Hepatocyte (in vitro differentiated cells): ENCODE measurements at regions not wholly inside any gene's neighbourhood (a gene's known extent, or its start where the extent isn't known, plus 50 kb on each side); places are given as distances from the start of the nearest gene placed in this dataset.

ENCODE experiments used
- DNase-seq: peaks from one replicate; pipeline ENCODE4 v3.0.0-alpha.2; 2016; ENCODE audit warnings: low spot score
- H2AFZ ChIP-seq: fragments of 200-600 bp; sonication (generic); 2 replicates; pipeline ENCODE4 v1.6.0; 2016; ENCODE audit warnings: antibody characterized with exemption, mild to moderate bottlenecking
- H3K27ac ChIP-seq: fragments of 200-600 bp; sonication (generic); 2 replicates; pipeline ENCODE4 v1.5.1; 2016; ENCODE audit warnings: mild to moderate bottlenecking
- H3K27me3 ChIP-seq: fragments of 200-600 bp; sonication (generic); 2 replicates; pipeline ENCODE4 v1.6.1; 2016
- H3K36me3 ChIP-seq: fragments of 200-600 bp; sonication (generic); replicated peaks from 2 replicates; pipeline ENCODE4 v1.5.1; 2016; ENCODE audit warnings: low read depth; ENCODE audit not compliant: insufficient read depth
- H3K4me1 ChIP-seq: fragments of 200-600 bp; sonication (generic); 2 replicates; pipeline ENCODE4 v1.5.1; 2016; ENCODE audit warnings: mild to moderate bottlenecking, moderate library complexity; ENCODE audit not compliant: insufficient read depth
- H3K4me2 ChIP-seq: fragments of 200-600 bp; sonication (generic); 2 replicates; pipeline ENCODE4 v1.6.0; 2016
- H3K4me3 ChIP-seq: fragments of 200-600 bp; sonication (generic); 2 replicates; pipeline ENCODE4 v1.5.1; 2016; ENCODE audit warnings: mild to moderate bottlenecking
- H3K79me2 ChIP-seq: fragments of 200-600 bp; sonication (generic); 2 replicates; pipeline ENCODE4 v1.6.0; 2017; ENCODE audit warnings: mild to moderate bottlenecking
- H3K9me2 ChIP-seq: fragments of 200-600 bp; sonication (generic); replicated peaks from 2 replicates; pipeline ENCODE4 v1.6.0; 2017; ENCODE audit warnings: mild to moderate bottlenecking; ENCODE audit not compliant: insufficient read depth
- H3K9me3 ChIP-seq: fragments of 200-600 bp; sonication (generic); 2 replicates; pipeline ENCODE4 v1.5.1; 2016; ENCODE audit warnings: low read depth, mild to moderate bottlenecking
- H4K20me1 ChIP-seq: fragments of 200-600 bp; sonication (generic); 2 replicates; pipeline ENCODE4 v1.6.0; 2016; ENCODE audit warnings: mild to moderate bottlenecking; ENCODE audit not compliant: insufficient read depth, poor library complexity, severe bottlenecking
- CTCF ChIP-seq: fragments of 200-600 bp; sonication (generic); IDR thresholded peaks from 2 replicates; pipeline ENCODE4 v1.5.1; 2016; ENCODE audit warnings: antibody characterized with exemption, mild to moderate bottlenecking; ENCODE audit not compliant: poor library complexity
- EZH2 ChIP-seq: fragments of 200-600 bp; sonication (generic); IDR thresholded peaks from 2 replicates; pipeline ENCODE4 v1.6.1; 2016; ENCODE audit warnings: antibody characterized with exemption, mild to moderate bottlenecking, borderline replicate concordance
- EZH2phosphoT487 ChIP-seq: fragments of 200-600 bp; sonication (generic); IDR thresholded peaks from one replicate; pipeline ENCODE4 v1.6.1; 2018; ENCODE audit warnings: antibody characterized with exemption, mild to moderate bottlenecking, low read depth, moderate library complexity; ENCODE audit not compliant: unreplicated experiment, severe bottlenecking
- WGBS: methylation state at CpG from one replicate; pipeline ENCODE4 v1.1.6; 2016; ENCODE audit warnings: low lambda C conversion rate; ENCODE audit errors: missing lambda C conversion rate; 5-methylcytosine and 5-hydroxymethylcytosine counted together

DNA sequence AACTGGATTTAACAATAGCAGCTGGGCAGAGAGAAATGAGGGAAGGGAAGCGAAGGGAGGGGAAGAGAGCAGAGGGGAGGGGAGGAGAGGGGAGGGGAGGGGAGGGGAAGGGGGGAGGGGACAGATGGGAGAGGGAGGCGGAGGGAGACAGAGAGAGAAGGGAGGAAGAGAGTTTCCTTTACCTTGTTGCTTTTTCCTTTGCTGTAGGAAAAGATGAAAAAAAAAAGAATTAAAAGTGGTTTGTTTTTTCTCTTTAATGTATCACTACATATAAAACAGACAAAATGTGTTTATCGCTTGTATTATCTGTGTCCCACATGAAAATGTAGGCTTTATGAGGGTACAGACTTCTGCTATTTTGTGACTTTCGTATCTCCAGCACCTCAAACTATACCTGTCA, 190.4 kb upstream of the KYNU start:
- no peak for TF ChIP-seq EZH2
- TF ChIP-seq CTCF: no peak
- TF ChIP-seq EZH2phosphoT487: no peak
- Histone ChIP-seq H3K27ac (no peak overlapping the region), H3K4me1 (no peaks in the 10 kb centered on the region), H4K20me1 (no peaks in the 10 kb centered on the region), H3K79me2 (no peaks in the 10 kb centered on the region), H3K36me3 (no peaks in the 10 kb centered on the region), H3K4me2 (no peak overlapping the region), H3K9me2 (no peaks in the 10 kb centered on the region), H3K9me3 (no peaks in the 10 kb centered on the region), H3K27me3 (no peaks in the 10 kb centered on the region), H3K4me3 (no peak overlapping the region), H2AFZ (no peak overlapping the region)
- no peak for DNase-seq
- 98% methylated on average over 3 of the region's 4 CpGs for WGBS

- no peak overlapping the region for H3K4me2 ChIP-seq
- no peak overlapping the region for H3K27ac ChIP-seq
- WGBS: 90% methylated on average over 3 of the region's 3 CpGs
- H3K36me3 ChIP-seq: no peaks in the 10 kb centered on the region
- H3K9me2 ChIP-seq: no peaks in the 10 kb centered on the region
- no peaks in the 10 kb centered on the region for H3K4me1 ChIP-seq
- H3K79me2 ChIP-seq: no peaks in the 10 kb centered on the region
- no peak overlapping the region for H3K4me3 ChIP-seq
- no peaks in the 10 kb centered on the region for H3K27me3 ChIP-seq
- H2AFZ ChIP-seq: no peak overlapping the region
- H3K9me3 ChIP-seq: no peaks in the 10 kb centered on the region
- TF ChIP-seq EZH2phosphoT487 (no peak), CTCF (no peak), EZH2 (no peak)
- no peaks in the 10 kb centered on the region for H4K20me1 ChIP-seq
- DNase-seq: no peak
Measured at GRCh38 chr2:142684667-142685066, 192.8 kb upstream of the KYNU start.

GRCh38 chr2:142682528-142682927, 194.9 kb upstream of the KYNU start:
- no peak overlapping the region for H3K4me2 ChIP-seq
- no peak for DNase-seq
- H3K4me1 ChIP-seq: no peaks in the 10 kb centered on the region
- TF ChIP-seq EZH2phosphoT487 (no peak), CTCF (peak; percentile 35), EZH2 (no peak)
- 92% methylated on average over 2 of the region's 2 CpGs for WGBS
- no peaks in the 10 kb centered on the region for H3K9me2 ChIP-seq
- no peak overlapping the region for H3K4me3 ChIP-seq
- no peak overlapping the region for H3K27ac ChIP-seq
- H3K79me2 ChIP-seq: no peaks in the 10 kb centered on the region
- no peak overlapping the region for H2AFZ ChIP-seq
- no peaks in the 10 kb centered on the region for H3K36me3 ChIP-seq
- no peaks in the 10 kb centered on the region for H3K9me3 ChIP-seq
- H4K20me1 ChIP-seq: no peaks in the 10 kb centered on the region
- no peaks in the 10 kb centered on the region for H3K27me3 ChIP-seq

- Histone ChIP-seq H3K79me2 (no peaks in the 10 kb centered on the region), H3K4me3 (no peak overlapping the region), H3K4me1 (no peaks in the 10 kb centered on the region), H3K9me3 (no peaks in the 10 kb centered on the region), H4K20me1 (no peaks in the 10 kb centered on the region), H3K27ac (no peak overlapping the region), H3K9me2 (no peaks in the 10 kb centered on the region), H2AFZ (no peak overlapping the region), H3K27me3 (no peaks in the 10 kb centered on the region), H3K36me3 (no peaks in the 10 kb centered on the region), H3K4me2 (no peak overlapping the region)
- TF ChIP-seq CTCF (no peak), EZH2 (no peak), EZH2phosphoT487 (no peak)
- no peak for DNase-seq
- WGBS: 85% methylated on average over 1 of the region's 1 CpG
Measured at GRCh38 chr2:142681952-142682351, 195.5 kb upstream of the KYNU start.
